NCI-H82 treated with DMSO at 0.1 percent for 48 hours (cell line): ENCODE measurements at regions not wholly inside any gene's neighbourhood (a gene's known extent, or its start where the extent isn't known, plus 50 kb on each side); places are given as distances from the start of the nearest gene placed in this dataset.
"Not testable (repeated sequence)": the region's sequence is repeated elsewhere in the genome, so short reads cannot be mapped to it uniquely, and the experiment has no call there.

Source experiments
- DNase-seq: peaks from one replicate; lab custom pipeline; 2025; ENCODE audit not compliant: unreplicated experiment; lab: John Stamatoyannopoulos, UW

DNA sequence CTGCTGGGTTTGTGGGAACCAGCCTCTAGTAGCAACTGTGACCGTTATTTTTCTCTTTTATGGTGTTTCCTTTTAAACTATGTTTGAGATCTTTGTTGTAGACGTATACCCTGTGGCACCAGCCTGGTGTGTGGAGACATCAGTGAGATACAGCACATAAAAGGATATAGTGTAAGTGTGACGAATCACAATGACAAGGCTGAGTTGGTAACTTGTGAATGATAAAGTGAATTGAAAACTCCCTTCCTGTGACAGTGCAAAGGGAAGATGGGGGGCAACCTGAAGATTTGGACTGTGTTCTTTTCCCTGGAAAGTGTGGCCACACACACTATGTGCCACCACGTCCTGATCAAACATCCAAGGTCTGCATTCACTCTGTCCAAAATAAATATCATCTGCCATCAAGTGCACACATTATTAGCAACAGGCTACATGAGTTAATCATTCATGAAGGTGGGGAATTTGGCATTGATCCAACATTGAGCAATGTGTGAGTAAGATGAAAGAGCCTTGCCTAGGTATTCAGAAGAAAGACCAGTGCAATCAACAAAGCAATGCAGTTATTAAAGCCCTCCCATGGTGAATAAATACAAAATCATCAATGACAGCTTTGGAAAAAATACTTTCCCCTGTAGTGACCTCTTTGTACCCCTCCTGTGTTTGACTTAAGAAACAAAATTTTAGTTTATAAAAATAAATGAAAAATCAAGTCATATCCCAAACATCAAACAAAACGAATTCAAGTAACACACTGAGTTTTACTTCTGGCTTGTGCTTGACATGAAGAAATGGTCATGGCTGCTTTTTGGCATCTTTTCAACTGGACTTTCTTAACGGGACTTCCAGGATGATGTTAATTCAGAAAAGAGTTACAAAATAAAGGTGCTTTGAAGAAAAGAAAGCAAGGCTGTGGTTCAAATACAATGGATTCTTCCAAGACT is 1280.5 kb upstream of the ZEB2 start:
- DNase-seq, result no peak

GRCh38 chr2:145799595-145800108 is 1279.7 kb upstream of the ZEB2 start:
- no peak for DNase-seq

- DNase-seq, result no peak
Measured at GRCh38 chr2:145798419-145798818, 1278.5 kb upstream of the ZEB2 start.

GRCh38 chr2:145797692-145798091 is 1277.8 kb upstream of the ZEB2 start:
- DNase-seq, result no peak

DNA sequence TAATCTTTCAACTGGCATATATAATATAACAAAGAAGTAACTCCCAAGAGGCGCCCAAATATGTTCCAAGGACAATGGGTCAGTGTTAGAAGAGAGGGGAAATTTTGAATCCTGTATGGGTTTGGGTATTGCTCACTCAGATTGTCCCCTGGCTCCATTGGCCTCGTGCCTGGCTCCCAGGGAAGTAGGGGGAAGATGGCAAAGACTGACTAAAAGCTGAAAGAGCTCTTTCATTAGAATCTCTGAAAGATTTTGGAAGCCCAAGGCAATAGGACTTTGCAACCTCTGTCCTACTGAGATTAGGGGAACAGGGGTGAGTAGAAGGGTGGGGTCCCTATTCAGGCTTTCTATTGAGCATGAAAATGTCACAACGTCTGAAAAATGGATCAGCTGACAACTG is 1272.8 kb upstream of the ZEB2 start:
- DNase-seq, result no peak

DNA sequence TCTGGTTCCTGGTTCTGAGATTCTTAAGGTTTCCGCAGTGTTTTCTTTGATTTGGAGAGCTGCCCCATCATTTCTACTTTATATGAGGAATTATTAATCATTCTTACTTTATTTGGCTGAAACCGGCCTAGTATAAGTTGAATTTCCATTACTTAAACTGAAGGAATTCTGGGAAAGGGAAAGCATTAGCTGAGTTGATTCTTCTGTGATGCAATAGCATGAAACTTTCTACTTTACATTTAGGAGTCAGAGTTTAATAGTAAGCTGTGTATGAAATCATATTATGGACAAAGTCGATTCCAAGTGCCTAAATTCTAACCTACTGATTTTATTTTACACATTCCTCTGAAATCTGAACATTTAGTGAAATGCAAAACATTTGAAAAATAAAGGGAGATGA is 1269.7 kb upstream of the ZEB2 start:
- DNase-seq, result no peak

- not testable (repeated sequence) for DNase-seq
Measured at GRCh38 chr2:145787597-145788361, 1267.9 kb upstream of the ZEB2 start.

DNA sequence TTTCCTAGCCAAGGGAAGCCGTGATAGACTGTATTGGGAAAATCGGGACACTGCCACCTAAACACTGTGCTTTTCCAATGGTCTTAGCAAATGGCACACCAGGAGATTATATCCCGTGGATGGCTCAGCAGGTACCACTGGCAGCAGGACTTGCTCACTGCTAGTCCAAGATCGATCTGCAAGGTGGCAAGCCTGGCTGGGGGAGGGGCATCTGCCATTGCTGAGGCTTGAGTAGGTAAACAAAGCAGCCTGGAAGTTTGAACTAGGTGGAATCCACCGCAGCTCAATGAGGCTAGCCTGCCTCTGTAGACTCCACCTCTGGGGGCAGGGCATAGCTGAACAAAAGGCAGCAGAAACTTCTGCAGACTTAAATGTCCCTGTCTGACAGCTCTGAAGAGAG is 1262.7 kb upstream of the ZEB2 start:
- DNase-seq, result not testable (repeated sequence)

DNA sequence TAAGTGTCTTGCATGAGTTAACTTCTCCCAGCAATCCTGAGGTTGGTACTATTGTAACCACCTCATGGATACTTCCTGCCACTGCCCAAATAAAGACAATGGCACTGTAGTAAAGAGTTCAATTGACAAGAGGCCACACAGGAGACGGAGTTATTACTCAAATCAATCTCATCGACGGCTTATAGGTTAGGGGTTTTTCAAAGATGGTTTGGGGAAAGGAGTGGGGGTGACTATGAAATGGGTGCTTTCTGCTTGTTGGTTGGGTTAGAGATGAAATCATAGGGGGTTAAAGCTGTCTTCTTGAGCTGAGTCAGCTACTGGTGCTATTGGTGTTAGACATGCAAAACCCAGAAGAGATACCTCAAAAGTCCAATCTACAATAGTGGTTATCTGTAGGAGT is 1258.0 kb upstream of the ZEB2 start:
- DNase-seq, result no peak

DNA sequence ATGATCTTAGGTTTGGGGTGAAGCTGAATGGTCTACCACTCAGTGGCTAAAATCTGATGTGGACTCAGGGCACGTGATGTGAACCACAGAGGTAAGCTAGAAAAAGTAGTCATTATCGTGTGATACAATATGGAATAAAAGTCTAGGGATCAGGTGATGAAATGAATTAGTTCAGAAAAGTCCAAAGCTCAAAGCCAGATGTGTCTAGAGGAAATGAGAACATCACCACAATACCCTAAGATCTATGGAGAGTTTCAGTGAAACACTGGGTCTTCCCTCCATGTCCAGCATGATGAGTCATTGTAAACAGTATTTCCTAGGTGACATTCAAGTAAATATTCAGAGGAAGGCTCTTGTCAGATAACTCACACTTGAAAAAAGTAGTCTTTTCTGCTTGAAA is 1257.4 kb upstream of the ZEB2 start:
- no peak for DNase-seq

DNA sequence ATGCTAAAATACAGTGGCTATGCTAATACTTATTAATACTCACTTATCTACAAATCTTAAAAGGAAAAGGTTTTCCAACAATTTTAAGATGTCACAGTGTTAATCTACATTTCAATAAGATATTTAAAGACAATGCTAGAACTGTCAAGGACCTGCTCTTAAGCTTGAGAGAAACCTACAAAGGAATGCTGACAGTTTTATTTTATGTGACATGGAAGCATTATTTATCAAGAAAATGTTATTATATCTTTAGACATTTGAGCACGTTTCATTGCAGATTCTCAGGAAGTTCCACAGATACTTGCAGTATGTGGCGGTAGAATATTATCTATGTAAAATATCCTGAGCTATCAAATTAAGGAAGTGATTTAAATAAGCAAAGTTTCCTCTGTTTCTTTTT is 1255.7 kb upstream of the ZEB2 start:
- DNase-seq, result no peak

DNA sequence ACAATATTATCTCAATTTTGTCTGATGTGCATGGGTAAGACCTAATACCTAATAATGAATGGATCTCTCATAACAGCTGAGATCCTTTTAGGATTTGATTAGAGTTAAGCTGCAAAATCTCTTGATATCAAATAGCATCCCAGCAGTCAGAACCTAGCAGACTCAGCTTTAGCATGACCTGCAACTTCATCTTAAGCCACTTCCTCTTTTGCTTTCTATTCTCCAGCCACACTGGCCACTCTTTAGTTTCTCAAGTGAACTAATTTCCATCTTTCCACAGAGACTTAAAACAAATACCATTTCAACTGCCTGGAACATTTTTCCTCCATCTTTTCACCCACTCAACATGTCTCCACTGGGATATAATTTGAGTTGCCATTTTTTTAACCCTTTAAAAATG is 1251.6 kb upstream of the ZEB2 start:
- DNase-seq, result no peak

DNA sequence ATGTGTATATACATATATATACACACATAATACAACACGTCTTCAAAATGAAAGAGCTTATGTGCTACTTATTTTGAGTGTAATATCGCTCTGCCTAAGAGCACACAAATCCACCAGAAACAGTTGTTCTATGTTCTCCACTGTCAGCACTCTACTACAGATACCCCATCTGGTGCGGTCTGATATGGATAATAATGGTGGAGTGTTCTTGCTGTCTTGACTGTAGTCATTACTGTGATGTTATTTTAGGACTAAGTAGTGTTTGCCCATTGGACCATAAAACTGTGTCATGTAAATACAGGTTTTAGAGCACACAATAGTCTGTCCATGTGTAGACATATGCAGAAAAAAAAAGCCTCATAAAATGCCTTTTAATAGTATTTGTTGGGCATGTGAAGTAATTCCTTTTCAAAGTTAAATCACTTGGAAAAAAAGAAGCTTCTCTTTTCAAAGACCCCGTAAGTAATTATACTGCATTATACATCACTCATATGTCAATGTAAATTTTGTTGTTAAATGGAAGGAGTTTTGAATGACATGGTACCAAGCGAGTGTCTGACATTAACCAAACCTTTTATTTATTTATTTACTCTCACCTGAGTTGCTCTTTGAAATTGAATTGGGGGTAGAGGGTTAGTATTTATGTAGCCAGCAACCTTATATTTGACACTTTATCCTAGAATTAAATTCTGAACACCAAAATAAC is 1249.2 kb upstream of the ZEB2 start:
- DNase-seq, result peak; percentile 15

DNA sequence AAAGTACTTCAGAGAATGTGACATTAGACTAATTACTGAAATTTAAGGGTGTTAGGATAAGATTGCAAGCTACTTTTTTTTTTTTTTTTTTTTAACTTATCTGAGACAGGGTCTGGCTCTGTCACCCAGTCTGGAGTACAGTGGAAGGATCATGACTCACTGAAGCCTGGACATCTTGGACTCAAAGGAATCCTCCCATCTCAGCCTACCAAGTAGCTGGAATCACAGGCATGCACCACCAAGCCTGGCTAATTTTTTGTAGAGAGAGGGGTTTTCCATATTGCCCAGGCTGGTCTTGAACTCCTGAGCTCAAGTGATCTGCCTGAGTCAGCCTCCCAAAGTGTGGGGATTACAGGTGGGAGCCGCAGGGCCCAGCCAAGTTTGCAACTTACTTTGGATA is 1246.0 kb upstream of the ZEB2 start:
- DNase-seq, result no peak

DNA sequence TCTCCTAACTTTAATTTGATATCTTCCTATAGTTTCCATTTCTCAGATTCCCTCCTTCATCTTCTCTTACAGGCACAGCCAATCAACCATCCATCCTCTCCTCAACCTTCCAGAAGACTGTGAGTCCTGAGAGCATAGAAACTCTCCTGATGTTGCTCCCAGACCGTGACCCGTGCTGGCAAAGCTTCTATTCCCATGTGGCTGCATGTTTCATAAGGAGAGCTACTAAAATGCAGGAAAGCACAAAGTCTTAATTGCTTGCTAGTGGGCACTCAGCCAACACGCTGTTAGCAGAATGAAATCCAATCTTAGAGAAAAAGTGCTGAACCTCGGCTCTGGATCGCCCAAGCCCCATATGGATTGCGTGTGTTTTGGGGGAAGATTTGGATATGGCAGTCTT is 1244.7 kb upstream of the ZEB2 start:
- DNase-seq, result peak; percentile 21

GRCh38 chr2:145760781-145761649 is 1241.1 kb upstream of the ZEB2 start:
- no peak for DNase-seq

GRCh38 chr2:145759228-145759915 is 1239.5 kb upstream of the ZEB2 start:
- no peak for DNase-seq

GRCh38 chr2:145757503-145758246 is 1237.8 kb upstream of the ZEB2 start:
- DNase-seq, result no peak
